ENCODE measurements at regions not wholly inside any gene's neighbourhood (a gene's known extent, or its start where the extent isn't known, plus 50 kb on each side); places are given as distances from the start of the nearest gene placed in this dataset.

- no TSS peak for BruUV-seq (replicated peaks)
- POLR2A ChIA-PET (ENCODE audit: low non-redundant PET): no interaction called here
- Histone ChIP-seq H3K36me3 (ENCODE audit: insufficient read depth, low read length, poor library complexity, severe bottlenecking) (no peaks in the 10 kb centered on the region), H3K9me3 (ENCODE audit: low read depth, low read length, poor library complexity, severe bottlenecking) (no peaks in the 10 kb centered on the region), H3K4me3 (ENCODE audit: low read depth, low read length, poor library complexity, severe bottlenecking) (no peak overlapping the region), H3K27me3 (replicated peaks; ENCODE audit: insufficient read depth, low read depth, low read length, poor library complexity) (no peaks in the 10 kb centered on the region), H3K27ac (ENCODE audit: low read depth, low read length, poor library complexity, severe bottlenecking) (no peak overlapping the region), H3K4me1 (ENCODE audit: insufficient read depth, low read length, poor library complexity, severe bottlenecking) (no peaks in the 10 kb centered on the region)
- CTCF ChIA-PET: no interaction called here
- intact Hi-C loops (cut with micrococcal nuclease; ENCODE audit: unreplicated experiment): no loop called here
- TF ChIP-seq CTCF (conservative IDR thresholded peaks at IDR 0.05; ENCODE audit: low read depth, low read length): no peak
- TF ChIP-seq EZH2 (IDR thresholded peaks at IDR 0.05; ENCODE audit: borderline replicate concordance, low read depth, low read length, poor library complexity, severe bottlenecking): no peak
- no peak for DNase-seq (ENCODE audit: low spot score)
These were observed 91.0 kb upstream of the ATP1B1 start for GRCh38 chr1:169015464-169015863.

GRCh38 chr1:169018751-169019150, 87.7 kb upstream of the ATP1B1 start:
- Histone ChIP-seq H3K9me3 (ENCODE audit: low read depth, low read length, poor library complexity, severe bottlenecking) (no peaks in the 10 kb centered on the region), H3K27me3 (replicated peaks; ENCODE audit: insufficient read depth, low read depth, low read length, poor library complexity) (no peaks in the 10 kb centered on the region), H3K4me1 (ENCODE audit: insufficient read depth, low read length, poor library complexity, severe bottlenecking) (no peaks in the 10 kb centered on the region), H3K27ac (ENCODE audit: low read depth, low read length, poor library complexity, severe bottlenecking) (no peak overlapping the region), H3K36me3 (ENCODE audit: insufficient read depth, low read length, poor library complexity, severe bottlenecking) (no peaks in the 10 kb centered on the region), H3K4me3 (ENCODE audit: low read depth, low read length, poor library complexity, severe bottlenecking) (no peak overlapping the region)
- intact Hi-C loops (cut with micrococcal nuclease; ENCODE audit: unreplicated experiment): no loop called here
- no TSS peak for BruUV-seq (replicated peaks)
- ChIA-PET POLR2A (ENCODE audit: low non-redundant PET) (no interaction called here), CTCF (no interaction called here)
- no peak for DNase-seq (ENCODE audit: low spot score)
- TF ChIP-seq EZH2 (IDR thresholded peaks at IDR 0.05; ENCODE audit: borderline replicate concordance, low read depth, low read length, poor library complexity, severe bottlenecking): no peak
- TF ChIP-seq CTCF (conservative IDR thresholded peaks at IDR 0.05; ENCODE audit: low read depth, low read length): no peak

GRCh38 chr1:169019419-169020058, 87.0 kb upstream of the ATP1B1 start:
- intact Hi-C loops (cut with micrococcal nuclease; ENCODE audit: unreplicated experiment): no loop called here
- H3K4me1 ChIP-seq (ENCODE audit: insufficient read depth, low read length, poor library complexity, severe bottlenecking): no peaks in the 10 kb centered on the region
- H3K9me3 ChIP-seq (ENCODE audit: low read depth, low read length, poor library complexity, severe bottlenecking): no peaks in the 10 kb centered on the region
- no peaks in the 10 kb centered on the region for H3K27me3 ChIP-seq (replicated peaks; ENCODE audit: insufficient read depth, low read depth, low read length, poor library complexity)
- ChIA-PET POLR2A (ENCODE audit: low non-redundant PET) (no interaction called here), CTCF (no interaction called here)
- no peak for DNase-seq (ENCODE audit: low spot score)
- TF ChIP-seq CTCF (conservative IDR thresholded peaks at IDR 0.05; ENCODE audit: low read depth, low read length): no peak
- TF ChIP-seq EZH2 (IDR thresholded peaks at IDR 0.05; ENCODE audit: borderline replicate concordance, low read depth, low read length, poor library complexity, severe bottlenecking): no peak
- BruUV-seq (replicated peaks): no TSS peak
- no peak overlapping the region for H3K27ac ChIP-seq (ENCODE audit: low read depth, low read length, poor library complexity, severe bottlenecking)
- H3K4me3 ChIP-seq (ENCODE audit: low read depth, low read length, poor library complexity, severe bottlenecking): no peak overlapping the region
- H3K36me3 ChIP-seq (ENCODE audit: insufficient read depth, low read length, poor library complexity, severe bottlenecking): no peaks in the 10 kb centered on the region
